ENCODE measurements at regions not wholly inside any gene's neighbourhood (a gene's known extent, or its start where the extent isn't known, plus 50 kb on each side); places are given as distances from the start of the nearest gene placed in this dataset.
"Not testable (repeated sequence)": the region's sequence is repeated elsewhere in the genome, so short reads cannot be mapped to it uniquely, and the experiment has no call there.

DNA sequence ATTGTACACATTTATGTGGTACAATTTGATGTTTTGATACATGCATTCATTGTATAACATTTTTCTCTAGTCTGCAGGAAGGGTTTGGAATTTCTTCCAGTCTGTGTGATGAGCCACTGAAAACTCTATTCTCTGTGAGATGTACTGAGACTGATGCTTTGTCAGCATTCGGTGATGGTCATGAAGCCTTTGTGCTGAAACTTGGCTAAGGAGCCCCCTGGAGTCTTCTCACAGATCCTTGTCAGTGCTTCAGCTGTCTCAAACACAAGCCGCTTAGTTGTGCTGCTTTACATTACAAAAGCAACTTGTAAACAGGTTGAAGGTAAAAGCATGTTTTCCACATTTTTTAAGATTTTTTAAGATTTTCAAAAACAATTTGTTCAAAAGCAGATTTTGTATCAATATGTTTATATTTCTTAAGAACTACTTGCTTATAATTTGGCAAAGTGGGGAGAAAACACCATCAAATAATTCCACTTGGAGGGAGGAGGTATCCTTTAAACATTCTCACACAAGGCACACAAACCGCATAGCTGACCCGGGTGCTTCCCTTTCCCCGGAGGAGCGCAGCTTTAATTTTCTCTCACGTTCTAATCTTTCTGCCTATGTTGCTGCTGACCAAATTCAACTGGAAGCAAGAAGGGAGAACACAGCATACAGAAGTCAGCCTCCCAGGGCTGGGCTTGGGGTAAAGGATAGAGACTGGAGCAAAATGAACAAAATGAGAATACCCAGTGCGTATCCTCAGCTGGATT, 249.8 kb upstream of the VSTM2A start:
- no peak for DNase-seq

DNA sequence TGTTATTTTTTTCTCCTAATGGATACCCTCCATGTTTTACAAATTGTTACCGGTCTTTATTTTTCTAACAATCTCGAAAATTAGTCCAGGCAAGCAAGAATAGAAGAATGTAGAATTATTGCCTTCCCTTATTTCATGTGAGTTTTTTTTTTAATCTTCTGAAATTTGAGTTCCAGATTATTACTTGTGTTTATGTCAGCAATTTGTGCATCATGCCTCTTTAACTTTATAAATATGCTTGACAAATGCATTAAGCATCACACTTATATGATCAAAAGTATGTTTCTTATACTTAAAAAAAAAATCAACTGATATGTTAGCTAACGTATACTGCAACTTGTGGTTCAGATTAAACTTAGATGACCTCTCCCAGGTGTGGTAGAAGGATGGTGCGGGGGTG, 242.7 kb upstream of the VSTM2A start:
- DNase-seq, result no peak

DNA sequence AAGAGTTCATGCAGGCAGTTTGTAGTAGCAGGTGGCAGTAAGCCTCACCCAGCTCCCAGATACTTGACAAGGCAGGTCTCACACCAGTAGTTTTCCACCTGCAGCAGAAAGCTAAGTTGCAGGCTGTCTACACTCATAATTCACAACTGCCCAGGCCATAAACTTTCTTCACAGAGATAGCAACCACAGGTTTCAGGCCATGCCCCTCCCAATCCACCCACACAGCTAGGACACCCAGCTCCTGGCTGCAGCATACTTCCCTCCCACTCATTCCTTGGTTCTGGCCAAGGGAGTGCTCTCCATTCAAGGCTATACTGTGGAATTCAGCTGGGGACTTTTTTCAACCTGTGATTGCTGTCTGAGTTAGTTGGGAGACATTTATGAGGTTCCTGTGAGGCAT, 226.2 kb upstream of the VSTM2A start:
- not testable (repeated sequence) for DNase-seq

- DNase-seq, result no peak
These were observed 215.5 kb upstream of the VSTM2A start for GRCh38 chr7:54326592-54327167.

DNA sequence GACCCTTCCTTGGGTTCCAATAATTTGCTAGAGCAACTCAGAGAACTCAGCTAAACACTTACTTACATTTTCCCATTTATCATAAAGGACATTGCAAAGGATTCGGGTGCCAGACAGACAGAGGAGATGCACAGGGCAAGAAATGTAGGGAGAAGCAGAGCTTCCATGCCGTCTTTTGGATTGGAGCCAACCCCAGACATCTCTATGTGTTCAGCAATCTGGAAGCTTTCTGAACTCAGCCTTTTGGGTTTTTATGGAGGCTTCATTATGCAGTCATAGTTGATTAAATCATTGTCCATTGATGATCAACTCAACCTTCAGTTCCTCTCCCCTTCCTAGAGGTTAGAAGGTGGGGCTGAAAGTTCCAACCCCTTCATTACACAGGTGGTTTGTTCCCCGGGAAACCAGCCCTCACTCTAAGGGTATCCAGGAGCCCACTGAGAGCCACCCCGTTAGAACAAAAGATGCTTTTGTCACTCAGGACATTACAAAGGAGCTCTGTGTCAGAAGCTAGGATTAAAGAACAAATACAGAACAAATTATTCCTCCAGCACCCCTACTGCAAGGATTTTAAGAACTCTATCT, 211.9 kb upstream of the VSTM2A start:
- no peak for DNase-seq

- no peak for DNase-seq
These were observed 210.9 kb upstream of the VSTM2A start for GRCh38 chr7:54331311-54331710.

- DNase-seq, result no peak
These were observed 209.9 kb upstream of the VSTM2A start for GRCh38 chr7:54332301-54332700.

- DNase-seq, result no peak
These were observed 208.2 kb upstream of the VSTM2A start for GRCh38 chr7:54333952-54334351.

DNA sequence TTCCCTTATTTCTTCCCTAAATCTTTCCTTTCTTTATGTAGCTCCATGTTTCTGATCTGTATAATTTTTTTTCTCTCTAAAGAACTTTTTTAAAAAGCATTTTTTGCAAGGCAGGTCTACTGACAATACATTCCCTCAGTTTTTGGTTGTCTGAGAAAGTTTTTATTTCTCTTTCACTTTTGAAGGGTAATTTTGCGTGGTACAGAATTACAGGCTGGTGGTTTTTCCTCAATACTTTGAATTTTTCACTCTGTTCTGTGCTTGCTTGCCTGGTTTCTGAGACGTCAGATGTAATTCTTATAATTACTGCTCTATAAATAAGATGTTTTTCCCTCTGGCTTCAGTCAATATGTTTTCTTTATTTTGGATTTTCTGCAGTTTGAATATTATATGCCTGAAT, 205.4 kb upstream of the VSTM2A start:
- DNase-seq, result no peak

DNA sequence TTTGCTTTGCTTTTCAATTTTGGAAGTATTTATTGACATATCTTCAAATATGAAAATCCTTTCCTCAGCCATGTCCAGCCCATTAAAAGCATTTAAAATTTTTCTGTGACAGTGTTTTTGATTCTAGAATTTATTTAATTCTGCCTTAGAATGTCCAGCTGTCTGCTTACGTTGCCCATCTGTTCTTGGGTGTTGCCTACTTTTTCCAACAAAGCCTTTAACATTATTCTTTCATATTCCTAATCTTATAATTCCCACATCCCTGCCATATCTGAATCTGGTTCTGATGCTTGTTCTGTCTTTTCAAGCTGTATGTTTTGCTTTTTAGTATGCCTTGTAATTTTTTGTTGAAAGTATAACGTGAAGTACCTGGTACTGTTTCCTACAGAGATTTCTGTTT, 204.7 kb upstream of the VSTM2A start:
- DNase-seq, result no peak

DNA sequence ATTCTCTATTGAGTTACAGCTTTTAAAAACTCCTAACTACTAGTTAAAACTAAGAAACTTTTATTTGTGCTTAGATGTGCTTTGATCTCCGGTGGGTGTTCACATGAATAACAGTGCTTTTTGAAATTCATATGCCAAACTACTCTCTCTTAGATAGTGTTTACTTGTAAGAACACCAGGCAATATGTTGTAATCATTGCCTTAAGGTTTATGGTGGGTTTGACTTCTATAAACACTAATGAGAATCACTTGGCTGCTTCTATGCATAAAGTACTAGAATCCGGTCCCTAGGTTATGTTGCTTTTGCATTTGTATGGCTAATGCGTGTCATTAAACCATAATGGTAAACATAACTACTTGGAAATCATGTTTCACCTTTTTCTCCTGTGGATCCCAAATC, 203.9 kb upstream of the VSTM2A start:
- DNase-seq, result no peak

DNA sequence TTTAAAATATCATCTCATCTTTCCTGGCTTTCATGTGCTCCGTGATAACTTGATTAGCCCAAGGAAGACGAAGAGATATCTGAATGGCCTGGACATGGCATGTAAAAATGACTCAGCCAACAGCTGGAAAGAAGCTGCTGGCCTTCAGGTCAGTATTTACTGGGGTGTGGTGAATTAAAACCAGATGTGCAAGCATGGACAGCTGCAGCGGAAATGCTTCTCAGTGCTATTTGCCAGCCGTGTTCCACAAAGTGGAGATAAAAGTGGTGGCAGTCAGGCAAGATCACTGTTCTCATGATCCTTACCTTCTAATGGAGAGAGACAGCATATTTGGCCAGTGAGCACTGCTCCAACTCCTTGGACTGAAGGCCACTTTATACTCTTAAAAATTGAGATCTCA, 203.1 kb upstream of the VSTM2A start:
- DNase-seq, result no peak

DNA sequence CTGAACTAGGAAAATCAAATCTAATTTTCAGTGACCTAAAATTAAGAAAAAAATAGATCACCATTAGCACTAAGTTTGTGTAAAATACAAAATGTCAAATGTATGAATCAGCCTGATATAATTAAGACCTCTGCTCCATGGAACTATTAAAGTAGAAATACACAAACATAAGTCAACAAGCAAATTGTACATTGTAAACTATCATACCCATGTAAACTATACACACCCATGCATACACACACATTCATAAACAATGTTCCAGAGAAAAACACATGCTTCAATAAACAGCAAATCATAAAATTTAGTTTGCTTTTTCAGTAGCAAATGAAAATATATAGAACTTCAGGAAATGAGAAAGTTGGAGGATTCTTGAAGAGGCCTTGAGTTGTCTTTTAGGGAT, 199.7 kb upstream of the VSTM2A start:
- DNase-seq, result no peak

- no peak for DNase-seq
These were observed 198.7 kb upstream of the VSTM2A start for GRCh38 chr7:54343511-54343910.

DNA sequence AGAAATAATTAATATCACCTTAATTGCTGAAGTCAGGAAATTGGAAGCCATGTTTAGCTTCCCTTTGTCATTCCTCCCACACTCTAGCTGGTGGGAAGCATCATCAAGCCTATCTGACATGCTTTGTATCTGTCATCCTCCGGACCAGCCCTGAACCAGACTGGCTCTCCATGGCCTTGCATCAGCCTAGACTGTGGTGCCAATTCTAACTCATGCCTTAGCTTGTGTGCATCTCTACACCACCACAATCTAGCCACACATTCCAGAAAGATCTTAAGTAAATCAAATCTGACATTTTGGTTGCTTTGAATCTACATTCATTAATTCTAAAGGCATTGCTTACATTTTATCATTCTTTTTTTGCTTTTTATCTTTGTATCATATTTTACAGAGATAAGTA, 196.4 kb upstream of the VSTM2A start:
- DNase-seq, result no peak

DNA sequence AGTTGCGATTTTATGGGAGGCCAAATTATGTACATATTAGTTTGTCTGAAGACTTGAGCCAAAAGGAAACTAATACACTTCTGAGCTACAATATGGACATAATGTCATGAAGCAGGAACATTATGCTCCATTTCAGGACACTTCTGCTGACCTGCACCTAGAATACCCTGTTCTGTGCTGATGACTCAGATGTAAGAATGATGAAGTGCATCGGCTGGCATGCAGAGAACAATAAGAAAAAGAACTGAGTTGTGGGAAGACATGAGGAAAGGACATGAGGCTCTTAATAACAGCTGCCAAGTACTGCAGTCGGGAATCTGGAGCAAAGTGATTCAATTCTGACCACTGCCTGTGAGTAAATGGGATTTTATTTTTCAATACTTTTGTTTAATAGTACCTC, 192.9 kb upstream of the VSTM2A start:
- DNase-seq, result no peak

- no peak for DNase-seq
These were observed 187.7 kb upstream of the VSTM2A start for GRCh38 chr7:54354436-54354835.

DNA sequence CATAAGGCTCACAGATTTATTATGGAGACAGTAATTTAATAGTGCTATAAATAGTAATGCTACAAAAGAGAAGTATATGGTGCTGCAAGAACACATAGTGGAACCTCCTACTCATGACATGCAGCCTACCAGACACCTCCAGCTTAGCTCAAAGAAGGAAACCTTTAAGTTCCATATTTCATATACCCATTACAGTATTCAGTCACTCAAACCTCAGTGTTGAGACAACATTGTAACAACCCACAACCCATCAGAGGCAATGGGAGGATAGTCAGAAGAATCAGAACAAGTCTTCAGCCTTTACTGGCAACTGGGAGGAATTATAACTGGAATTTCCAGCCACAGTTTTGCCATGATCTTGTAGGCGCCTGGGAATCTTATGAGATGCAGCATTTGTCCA, 186.3 kb upstream of the VSTM2A start:
- DNase-seq, result no peak

DNA sequence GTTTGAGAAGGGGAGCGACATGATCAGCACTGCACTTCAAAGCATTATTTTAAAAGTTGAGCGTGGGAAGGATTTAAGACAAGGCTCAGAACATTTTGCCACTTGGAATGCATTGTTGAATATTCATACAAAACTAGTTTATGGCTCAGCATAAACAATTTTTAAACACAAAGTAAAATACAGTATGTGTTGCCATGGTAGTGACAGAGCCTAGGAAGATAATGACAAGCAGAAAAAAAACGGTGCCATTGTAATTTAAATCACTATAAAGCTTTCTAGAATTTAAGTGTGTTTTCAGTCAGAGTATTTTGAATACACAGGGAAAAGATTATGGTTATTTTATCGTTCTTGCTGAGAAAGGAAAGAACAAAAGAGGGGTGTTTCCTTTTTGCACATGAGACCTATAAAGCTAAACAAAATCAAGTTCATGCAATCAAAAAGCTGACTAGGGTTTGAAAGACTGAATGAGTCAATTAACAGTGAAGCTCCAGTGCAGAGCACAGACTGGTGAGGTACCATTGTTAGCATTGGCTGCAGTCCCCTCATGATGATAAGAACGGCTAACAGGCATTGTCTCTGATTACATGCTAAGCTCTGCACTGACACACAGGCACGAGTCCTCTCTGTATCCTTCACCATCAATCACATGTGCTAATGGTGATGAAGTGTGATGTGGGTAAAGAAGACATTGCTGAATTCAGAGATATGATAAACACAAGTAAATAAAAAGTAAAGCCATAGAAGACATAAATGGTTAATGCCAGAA, 181.9 kb upstream of the VSTM2A start:
- DNase-seq, result no peak

DNA sequence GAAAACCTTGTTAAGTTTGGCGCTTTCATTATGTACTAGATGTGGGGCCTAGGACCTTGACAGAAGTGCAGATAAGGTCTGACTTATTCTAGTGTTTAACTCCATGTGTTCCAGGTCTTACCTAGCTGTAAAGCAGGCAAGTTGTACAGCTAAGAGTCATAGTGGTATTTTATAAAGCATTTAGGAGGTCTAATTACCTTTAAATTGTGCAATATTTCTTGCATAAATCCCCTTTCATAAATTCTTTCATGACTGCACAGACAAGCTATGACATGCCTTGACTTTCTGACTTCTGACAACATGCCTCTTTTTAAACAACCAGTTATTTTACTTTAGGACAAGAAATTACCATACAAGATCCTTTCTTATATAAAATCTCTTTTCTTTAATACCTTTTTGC, 151.6 kb upstream of the VSTM2A start:
- DNase-seq, result no peak

- no peak for DNase-seq
These were observed 149.2 kb upstream of the VSTM2A start for GRCh38 chr7:54392935-54393334.

GRCh38 chr7:54394834-54395233, 147.3 kb upstream of the VSTM2A start:
- DNase-seq, result peak; percentile 52

DNA sequence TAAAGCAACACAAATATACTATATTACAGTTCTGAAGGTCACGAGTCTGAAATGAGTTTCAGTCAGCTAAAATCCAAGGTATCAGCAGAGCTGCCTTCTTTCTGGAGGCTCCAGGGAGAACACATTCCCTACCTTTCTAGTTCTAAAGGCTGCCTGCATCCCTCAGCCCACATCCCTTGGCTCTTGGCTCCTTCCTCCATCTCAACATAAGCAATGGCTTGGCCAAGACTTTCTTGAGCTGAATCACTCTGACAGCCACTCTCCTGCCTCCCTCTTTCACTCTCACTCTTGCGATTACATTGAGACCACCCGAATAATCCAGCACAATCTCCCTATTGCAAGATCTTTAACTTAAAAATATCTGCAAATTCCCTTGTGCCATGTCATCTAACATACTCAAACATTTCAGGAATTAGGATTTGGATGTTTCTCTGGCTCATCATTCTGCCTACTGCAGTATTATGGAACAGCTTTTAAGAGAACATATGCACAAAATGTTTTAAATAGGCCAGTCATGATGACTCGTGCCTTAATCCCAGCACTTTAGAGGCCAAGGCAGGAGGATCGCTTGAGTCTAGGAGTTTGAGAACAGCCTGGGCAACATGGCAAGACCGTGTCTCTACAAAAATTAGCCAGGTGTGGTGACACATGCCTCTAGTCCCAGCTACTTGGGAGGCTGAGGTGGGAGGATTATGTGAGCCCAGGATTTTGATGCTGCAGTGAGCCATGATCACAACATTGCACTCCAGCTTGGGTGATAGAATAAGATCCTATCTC, 144.2 kb upstream of the VSTM2A start:
- DNase-seq, result no peak
